HL-60 (cell line): ENCODE measurements at regions not wholly inside any gene's neighbourhood (a gene's known extent, or its start where the extent isn't known, plus 50 kb on each side); places are given as distances from the start of the nearest gene placed in this dataset.

ENCODE experiments used
- DNase-seq, 2 experiments: peaks; one replicate each; pipeline ENCODE4 v3.0.0-alpha.2; 2010 to 2020; ENCODE audit warnings: low read depth in 1 of 2, low spot score in 1 of 2
- H3K27ac ChIP-seq: fragments of 250-450 bp; sonication (Bioruptor Pico); replicated peaks from 2 replicates; pipeline ENCODE4 v1.5.1; 2020; ENCODE audit warnings: mild to moderate bottlenecking, moderate library complexity
- H3K27me3 ChIP-seq: fragments of 250-450 bp; sonication (Bioruptor Pico); 2 replicates; pipeline ENCODE4 v1.5.1; 2021; ENCODE audit warnings: mild to moderate bottlenecking, moderate library complexity; ENCODE audit not compliant: insufficient read depth, poor library complexity, severe bottlenecking
- H3K4me3 ChIP-seq: replicated peaks from 2 replicates; pipeline ENCODE4 v1.5.1; 2011; ENCODE audit warnings: mild to moderate bottlenecking, control low read depth, low read length; ENCODE audit not compliant: insufficient read depth
- CTCF ChIP-seq: IDR thresholded peaks from one replicate; pipeline ENCODE4 v1.5.1; 2011; ENCODE audit warnings: low read length, control low read depth, inconsistent platforms; ENCODE audit not compliant: insufficient read depth
- GABPA ChIP-seq: IDR thresholded peaks from 2 replicates; pipeline ENCODE4 v1.6.1; 2012; ENCODE audit warnings: low read depth
- POLR2AphosphoS5 ChIP-seq: IDR thresholded peaks from 2 replicates; pipeline ENCODE4 v1.6.1; 2012; ENCODE audit warnings: low read depth
- REST ChIP-seq: IDR thresholded peaks from 2 replicates; pipeline ENCODE4 v1.6.1; 2012; ENCODE audit warnings: low read depth; ENCODE audit not compliant: insufficient replicate concordance
- SPI1 ChIP-seq: IDR thresholded peaks from 2 replicates; pipeline ENCODE4 v1.6.1; 2012; ENCODE audit warnings: low read depth, mild to moderate bottlenecking, borderline replicate concordance

- no peaks in the 10 kb centered on the region for H3K27me3 ChIP-seq
- H3K27ac ChIP-seq, result no peak overlapping the region
- H3K4me3 ChIP-seq, result no peak overlapping the region
- no peak for DNase-seq
- no peak for TF ChIP-seq SPI1
- no peak for TF ChIP-seq GABPA
- TF ChIP-seq CTCF, result no peak
- TF ChIP-seq REST, result no peak
- no peak for TF ChIP-seq POLR2AphosphoS5
Observed at GRCh38 chr18:60892441-60892840, 440.8 kb upstream of the CDH20 start.

DNA sequence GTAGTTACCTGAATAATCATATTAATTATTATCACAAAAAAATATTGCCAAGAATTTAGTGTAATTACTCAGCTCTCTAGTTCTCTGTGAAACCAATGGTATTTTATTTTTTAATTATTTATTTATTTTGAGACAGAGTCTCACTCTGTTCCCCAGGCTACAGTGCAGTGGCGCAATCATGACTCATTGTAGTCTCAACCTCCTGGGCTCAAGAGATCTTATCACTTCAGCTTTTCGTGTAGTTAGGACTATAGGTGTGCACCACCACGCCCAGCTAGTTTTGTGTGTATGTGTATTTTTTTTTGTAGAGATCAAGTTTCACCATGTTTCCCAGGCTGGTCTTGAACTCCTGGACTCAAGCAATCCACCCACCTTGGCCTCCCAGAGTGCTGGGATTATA lies 440.4 kb upstream of the CDH20 start:
- DNase-seq, result peak; percentile 7 to 18
- H3K27ac ChIP-seq, result no peak overlapping the region
- no peaks in the 10 kb centered on the region for H3K27me3 ChIP-seq
- TF ChIP-seq POLR2AphosphoS5 (no peak), GABPA (no peak)
- no peak overlapping the region for H3K4me3 ChIP-seq

DNA sequence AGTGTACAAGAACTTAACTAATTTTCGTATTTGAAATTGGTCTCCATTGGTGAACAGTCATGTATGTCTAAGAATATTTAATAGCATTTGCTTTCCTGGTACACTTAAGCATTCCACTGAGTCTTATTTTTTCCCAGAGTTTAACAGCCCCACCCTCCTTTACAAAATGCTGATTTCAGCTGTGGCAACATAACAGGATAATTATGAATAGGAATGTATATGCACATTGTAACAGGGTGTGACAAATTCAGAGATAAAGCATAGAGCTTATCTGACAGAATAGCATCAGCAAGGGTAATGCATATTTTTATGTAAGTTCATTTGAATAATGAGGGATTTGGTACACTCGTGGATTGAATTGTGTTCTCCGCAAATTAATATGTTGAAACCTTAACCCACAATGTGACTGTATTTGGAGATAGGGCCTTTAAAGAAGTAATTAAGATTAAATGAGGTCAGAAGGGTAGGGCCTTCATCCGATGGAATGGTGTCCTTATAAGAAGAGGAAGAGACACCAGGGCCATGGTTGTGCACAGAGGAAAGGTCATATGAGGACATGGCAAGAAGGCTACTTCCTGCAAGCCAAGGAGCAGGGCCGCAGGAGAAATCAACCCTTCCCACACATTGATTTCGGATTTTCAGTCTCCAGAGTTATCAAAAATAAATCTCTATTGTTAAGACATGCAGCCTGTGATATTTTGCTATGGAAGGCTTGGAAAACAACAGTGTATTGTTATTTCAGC lies 439.7 kb upstream of the CDH20 start:
- Histone ChIP-seq H3K27me3 (no peaks in the 10 kb centered on the region), H3K27ac (no peak overlapping the region), H3K4me3 (no peak overlapping the region)
- DNase-seq, result no peak
- no peak for TF ChIP-seq REST
- no peak for TF ChIP-seq GABPA
- TF ChIP-seq SPI1, result no peak
- TF ChIP-seq CTCF, result no peak
- no peak for TF ChIP-seq POLR2AphosphoS5

GRCh38 chr18:60894254-60894945 lies 438.8 kb upstream of the CDH20 start:
- no peak for DNase-seq
- H3K27ac ChIP-seq, result no peak overlapping the region
- H3K4me3 ChIP-seq, result no peak overlapping the region
- H3K27me3 ChIP-seq, result no peaks in the 10 kb centered on the region
- TF ChIP-seq SPI1 (no peak), REST (no peak), POLR2AphosphoS5 (no peak), CTCF (no peak), GABPA (no peak)
